ENCODE measurements at regions not wholly inside any gene's neighbourhood (a gene's known extent, or its start where the extent isn't known, plus 50 kb on each side); places are given as distances from the start of the nearest gene placed in this dataset.

DNA sequence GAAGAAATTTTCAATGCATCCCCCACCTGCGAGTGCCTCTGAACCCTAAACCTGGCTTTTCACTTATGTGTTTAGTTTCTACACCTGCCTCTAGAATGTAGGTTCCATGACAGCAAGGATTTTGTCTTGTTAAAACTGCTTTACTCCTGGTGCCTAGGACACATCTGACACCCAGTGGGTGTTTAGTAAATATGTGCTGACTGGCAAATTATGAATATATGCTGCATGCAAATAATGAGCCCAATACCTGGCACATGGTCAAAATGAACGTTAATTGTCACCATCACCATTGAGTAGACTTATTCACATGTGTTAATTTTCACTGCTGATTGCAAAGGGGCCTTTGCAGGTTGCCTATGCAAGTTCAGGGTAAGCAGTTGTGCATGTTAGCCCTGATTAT, 249.9 kb upstream of the WWC1 start:
- no peaks in the 10 kb centered on the region for H3K9me3 ChIP-seq (ENCODE audit: insufficient read depth, low read length)
- no peak overlapping the region for H3K27ac ChIP-seq (ENCODE audit: low read depth, low read length)
- H3K9ac ChIP-seq (ENCODE audit: low read length): no peak overlapping the region
- H3K79me2 ChIP-seq (ENCODE audit: insufficient read depth, low read length): no peaks in the 10 kb centered on the region
- no peak overlapping the region for H3K4me2 ChIP-seq (ENCODE audit: low read depth, low read length, poor library complexity, severe bottlenecking)
- H3F3A ChIP-seq (ENCODE audit: insufficient read depth): no peaks in the 10 kb centered on the region
- H3K27me3 ChIP-seq (ENCODE audit: low read length): no peaks in the 10 kb centered on the region
- H3K9me2 ChIP-seq (replicated peaks; ENCODE audit: insufficient read depth, low read length): no peaks in the 10 kb centered on the region; the same call in 1 of the 2 replicates
- H3K4me3 ChIP-seq (ENCODE audit: insufficient read depth, low read length, poor library complexity, severe bottlenecking): no peak overlapping the region
- no peak overlapping the region for H2AFZ ChIP-seq (ENCODE audit: low read depth, low read length, severe bottlenecking)
- H3K36me3 ChIP-seq (ENCODE audit: low read length): no peaks in the 10 kb centered on the region
- no peaks in the 10 kb centered on the region for H4K20me1 ChIP-seq (ENCODE audit: low read depth, low read length)
- TF ChIP-seq EZH2phosphoT487 (conservative IDR thresholded peaks at IDR 0.05; ENCODE audit: low read length): no peak
- TF ChIP-seq, protein P1, sequence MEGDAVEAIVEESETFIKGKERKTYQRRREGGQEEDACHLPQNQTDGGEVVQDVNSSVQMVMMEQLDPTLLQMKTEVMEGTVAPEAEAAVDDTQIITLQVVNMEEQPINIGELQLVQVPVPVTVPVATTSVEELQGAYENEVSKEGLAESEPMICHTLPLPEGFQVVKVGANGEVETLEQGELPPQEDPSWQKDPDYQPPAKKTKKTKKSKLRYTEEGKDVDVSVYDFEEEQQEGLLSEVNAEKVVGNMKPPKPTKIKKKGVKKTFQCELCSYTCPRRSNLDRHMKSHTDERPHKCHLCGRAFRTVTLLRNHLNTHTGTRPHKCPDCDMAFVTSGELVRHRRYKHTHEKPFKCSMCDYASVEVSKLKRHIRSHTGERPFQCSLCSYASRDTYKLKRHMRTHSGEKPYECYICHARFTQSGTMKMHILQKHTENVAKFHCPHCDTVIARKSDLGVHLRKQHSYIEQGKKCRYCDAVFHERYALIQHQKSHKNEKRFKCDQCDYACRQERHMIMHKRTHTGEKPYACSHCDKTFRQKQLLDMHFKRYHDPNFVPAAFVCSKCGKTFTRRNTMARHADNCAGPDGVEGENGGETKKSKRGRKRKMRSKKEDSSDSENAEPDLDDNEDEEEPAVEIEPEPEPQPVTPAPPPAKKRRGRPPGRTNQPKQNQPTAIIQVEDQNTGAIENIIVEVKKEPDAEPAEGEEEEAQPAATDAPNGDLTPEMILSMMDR (IDR thresholded peaks at IDR 0.05; ENCODE audit: insufficient read depth, low read length, poor library complexity, severe bottlenecking): no peak

DNA sequence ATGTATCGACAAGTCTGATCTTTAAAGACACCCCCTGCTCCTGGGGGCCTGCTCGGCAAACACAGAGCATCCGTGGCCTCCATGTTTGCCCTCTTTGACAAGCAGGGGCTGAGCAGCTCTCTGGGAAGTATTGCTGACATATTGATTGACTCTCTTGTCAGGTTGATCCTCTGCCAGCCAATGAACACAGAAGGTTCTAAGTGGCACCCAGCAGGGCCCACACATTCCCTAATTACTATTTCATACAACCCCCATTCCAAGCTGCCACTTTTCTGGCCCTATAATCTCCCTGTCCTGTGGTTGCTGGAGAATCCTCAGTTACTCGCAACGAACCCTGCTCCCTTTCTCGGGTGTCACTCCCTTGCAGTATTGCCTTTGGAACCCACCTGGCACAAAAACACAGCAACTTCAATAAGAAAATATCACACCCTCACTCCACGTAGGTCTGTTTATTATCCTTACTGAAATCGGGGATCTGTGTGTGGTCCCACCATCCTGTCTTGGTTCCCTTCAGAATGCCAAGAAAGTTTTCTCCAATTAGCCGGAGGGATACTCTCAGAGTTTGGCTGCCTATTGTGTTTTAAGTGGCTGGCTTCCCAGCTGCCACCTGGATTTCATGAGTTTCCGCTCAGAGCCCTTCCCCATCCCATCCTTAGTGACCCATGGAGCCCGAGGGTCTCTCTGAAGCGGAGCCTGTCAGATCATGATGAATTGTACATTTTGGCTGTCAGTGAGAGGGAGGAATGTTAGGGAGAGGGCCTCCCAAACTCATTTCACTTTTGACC, 249.0 kb upstream of the WWC1 start:
- TF ChIP-seq, protein P1 (IDR thresholded peaks at IDR 0.05; ENCODE audit: insufficient read depth, low read length, poor library complexity, severe bottlenecking): no peak
- no peak for TF ChIP-seq EZH2phosphoT487 (conservative IDR thresholded peaks at IDR 0.05; ENCODE audit: low read length)
- H3K79me2 ChIP-seq (ENCODE audit: insufficient read depth, low read length): no peaks in the 10 kb centered on the region
- no peak overlapping the region for H3K4me2 ChIP-seq (ENCODE audit: low read depth, low read length, poor library complexity, severe bottlenecking)
- no peaks in the 10 kb centered on the region for H3F3A ChIP-seq (ENCODE audit: insufficient read depth)
- no peak overlapping the region for H3K27ac ChIP-seq (ENCODE audit: low read depth, low read length)
- H3K9me2 ChIP-seq (replicated peaks; ENCODE audit: insufficient read depth, low read length): no peaks in the 10 kb centered on the region; the same call in 1 of the 2 replicates
- no peaks in the 10 kb centered on the region for H3K36me3 ChIP-seq (ENCODE audit: low read length)
- H3K27me3 ChIP-seq (ENCODE audit: low read length): no peaks in the 10 kb centered on the region
- no peaks in the 10 kb centered on the region for H3K9me3 ChIP-seq (ENCODE audit: insufficient read depth, low read length)
- no peak overlapping the region for H3K9ac ChIP-seq (ENCODE audit: low read length)
- no peaks in the 10 kb centered on the region for H4K20me1 ChIP-seq (ENCODE audit: low read depth, low read length)
- H3K4me3 ChIP-seq (ENCODE audit: insufficient read depth, low read length, poor library complexity, severe bottlenecking): no peak overlapping the region
- no peak overlapping the region for H2AFZ ChIP-seq (ENCODE audit: low read depth, low read length, severe bottlenecking)

DNA sequence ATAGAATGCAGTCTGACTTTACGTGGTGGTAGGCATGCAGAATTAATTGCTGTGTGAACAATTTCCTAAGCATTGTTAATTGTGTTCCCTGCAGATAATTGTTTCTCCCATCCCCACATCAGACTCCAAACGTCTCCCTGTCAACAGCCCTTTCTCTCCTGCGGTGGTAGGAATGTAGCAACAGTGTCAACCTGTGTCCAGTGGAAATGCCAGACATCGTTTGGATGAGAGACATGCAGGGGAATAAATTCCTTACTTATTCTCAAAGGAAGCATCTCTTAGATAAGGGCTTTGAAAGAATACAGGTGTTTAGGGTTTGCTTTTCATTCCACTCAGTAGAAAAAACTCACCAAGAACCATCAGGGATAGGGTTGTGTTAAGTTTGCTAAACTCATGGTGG, 245.3 kb upstream of the WWC1 start:
- H3K9ac ChIP-seq (ENCODE audit: low read length): no peak overlapping the region
- H3K4me2 ChIP-seq (ENCODE audit: low read depth, low read length, poor library complexity, severe bottlenecking): no peak overlapping the region

More for the DNA sequence above, 245.3 kb upstream of the WWC1 start:
- Histone ChIP-seq H4K20me1 (ENCODE audit: low read depth, low read length) (no peaks in the 10 kb centered on the region), H2AFZ (ENCODE audit: low read depth, low read length, severe bottlenecking) (no peak overlapping the region), H3K36me3 (ENCODE audit: low read length) (no peaks in the 10 kb centered on the region), H3K9me2 (replicated peaks; ENCODE audit: insufficient read depth, low read length) (no peaks in the 10 kb centered on the region; the same call in 1 of the 2 replicates), H3K79me2 (ENCODE audit: insufficient read depth, low read length) (no peaks in the 10 kb centered on the region), H3K9me3 (ENCODE audit: insufficient read depth, low read length) (no peaks in the 10 kb centered on the region), H3K27ac (ENCODE audit: low read depth, low read length) (no peak overlapping the region), H3F3A (ENCODE audit: insufficient read depth) (no peaks in the 10 kb centered on the region), H3K27me3 (ENCODE audit: low read length) (no peaks in the 10 kb centered on the region), H3K4me3 (ENCODE audit: insufficient read depth, low read length, poor library complexity, severe bottlenecking) (no peak overlapping the region)
- TF ChIP-seq, protein P1 (IDR thresholded peaks at IDR 0.05; ENCODE audit: insufficient read depth, low read length, poor library complexity, severe bottlenecking): no peak
- TF ChIP-seq EZH2phosphoT487 (conservative IDR thresholded peaks at IDR 0.05; ENCODE audit: low read length): no peak

Data from SU-DHL-6 (cell line).